ENCODE measurements at regions not wholly inside any gene's neighbourhood (a gene's known extent, or its start where the extent isn't known, plus 50 kb on each side); places are given as distances from the start of the nearest gene placed in this dataset.

DNA sequence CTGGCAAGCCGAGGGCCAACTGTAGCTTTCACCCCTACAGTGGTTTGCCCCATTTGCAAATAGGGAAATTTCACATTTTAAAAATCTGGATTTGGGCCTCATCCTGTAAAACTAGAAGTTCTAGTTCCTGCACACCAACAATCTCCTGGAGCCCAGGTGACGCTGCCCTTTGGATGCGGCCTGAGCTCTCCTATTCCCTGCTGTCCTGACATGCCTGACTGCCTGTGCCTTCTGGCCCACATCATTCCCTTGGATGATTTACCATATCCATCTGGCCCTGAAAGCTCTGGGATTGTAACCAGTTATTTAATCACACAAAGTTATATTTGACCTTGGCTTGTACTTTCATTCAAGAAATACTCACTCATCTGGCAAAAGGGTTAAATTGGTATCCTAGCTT lies 272.3 kb downstream of the ARRDC4 start:
- Histone ChIP-seq H3K9ac (ENCODE audit: low read depth, low read length, poor library complexity, severe bottlenecking) (no peak overlapping the region), H3K79me2 (ENCODE audit: insufficient read depth, low read length) (no peaks in the 10 kb centered on the region), H3K9me2 (replicated peaks; ENCODE audit: low read depth, low read length) (0 out of 2 replicates have a peak, but pooled peaks cover 4% of the 10 kb centered on the region), H3F3A (ENCODE audit: low read depth) (no peaks in the 10 kb centered on the region), H3K9me3 (ENCODE audit: insufficient read depth, low read depth, low read length) (no peaks in the 10 kb centered on the region), H3K4me2 (ENCODE audit: low read depth, low read length, poor library complexity, severe bottlenecking) (no peak overlapping the region), H3K36me3 (ENCODE audit: insufficient read depth, low read length) (no peaks in the 10 kb centered on the region), H2AFZ (ENCODE audit: low read length) (no peak overlapping the region), H3K4me1 (ENCODE audit: insufficient read depth, low read length, poor library complexity, severe bottlenecking) (no peaks in the 10 kb centered on the region), H3K4me3 (ENCODE audit: low read length, poor library complexity, severe bottlenecking) (no peak overlapping the region), H3K27me3 (ENCODE audit: insufficient read depth, low read length, poor library complexity, severe bottlenecking) (no peaks in the 10 kb centered on the region), H4K20me1 (ENCODE audit: insufficient read depth, low read length, poor library complexity, severe bottlenecking) (no peaks in the 10 kb centered on the region)
- no peak for TF ChIP-seq EZH2phosphoT487 (IDR thresholded peaks at IDR 0.05; ENCODE audit: borderline replicate concordance)
- no peak for TF ChIP-seq CTCF (conservative IDR thresholded peaks at IDR 0.05; ENCODE audit: low read length)

DNA sequence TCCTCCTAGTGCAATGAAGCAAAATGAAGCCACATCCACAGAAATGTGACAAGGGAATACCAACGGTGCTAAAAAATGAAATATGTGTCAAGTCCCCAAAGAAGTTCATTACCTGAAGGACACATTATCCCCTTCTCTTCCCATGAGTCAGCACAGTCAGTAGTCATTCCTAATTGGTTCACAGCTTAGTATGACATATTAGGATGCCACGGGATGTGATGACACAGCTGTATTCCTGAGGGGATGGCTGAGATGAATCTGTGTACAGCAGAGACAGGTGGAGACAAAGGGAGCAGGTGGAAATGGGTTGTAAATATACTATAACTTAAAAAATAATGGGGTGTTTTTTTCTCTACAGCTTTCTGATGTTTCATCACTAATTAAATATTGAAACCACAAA lies 273.4 kb downstream of the ARRDC4 start:
- no peak overlapping the region for H3K9ac ChIP-seq (ENCODE audit: low read depth, low read length, poor library complexity, severe bottlenecking)
- H4K20me1 ChIP-seq (ENCODE audit: insufficient read depth, low read length, poor library complexity, severe bottlenecking) = no peaks in the 10 kb centered on the region
- no peaks in the 10 kb centered on the region for H3K27me3 ChIP-seq (ENCODE audit: insufficient read depth, low read length, poor library complexity, severe bottlenecking)
- no peak overlapping the region for H3K4me2 ChIP-seq (ENCODE audit: low read depth, low read length, poor library complexity, severe bottlenecking)
- H3K79me2 ChIP-seq (ENCODE audit: insufficient read depth, low read length) = no peaks in the 10 kb centered on the region
- H3K36me3 ChIP-seq (ENCODE audit: insufficient read depth, low read length) = no peaks in the 10 kb centered on the region
- 0 out of 2 replicates have a peak, but pooled peaks cover 4% of the 10 kb centered on the region for H3K9me2 ChIP-seq (replicated peaks; ENCODE audit: low read depth, low read length)
- no peak overlapping the region for H2AFZ ChIP-seq (ENCODE audit: low read length)
- no peaks in the 10 kb centered on the region for H3K4me1 ChIP-seq (ENCODE audit: insufficient read depth, low read length, poor library complexity, severe bottlenecking)
- H3K4me3 ChIP-seq (ENCODE audit: low read length, poor library complexity, severe bottlenecking) = no peak overlapping the region
- TF ChIP-seq EZH2phosphoT487 (IDR thresholded peaks at IDR 0.05; ENCODE audit: borderline replicate concordance) (no peak), CTCF (conservative IDR thresholded peaks at IDR 0.05; ENCODE audit: low read length) (no peak)
- no peaks in the 10 kb centered on the region for H3F3A ChIP-seq (ENCODE audit: low read depth)
- H3K9me3 ChIP-seq (ENCODE audit: insufficient read depth, low read depth, low read length) = no peaks in the 10 kb centered on the region

GRCh38 chr15:98240303-98240702 lies 279.8 kb downstream of the ARRDC4 start:
- no peaks in the 10 kb centered on the region; the same call in none of the 2 replicates for H3K9me2 ChIP-seq (replicated peaks; ENCODE audit: low read depth, low read length)
- no peaks in the 10 kb centered on the region for H3K79me2 ChIP-seq (ENCODE audit: insufficient read depth, low read length)
- no peaks in the 10 kb centered on the region for H4K20me1 ChIP-seq (ENCODE audit: insufficient read depth, low read length, poor library complexity, severe bottlenecking)
- no peak overlapping the region for H3K4me3 ChIP-seq (ENCODE audit: low read length, poor library complexity, severe bottlenecking)
- H3K9ac ChIP-seq (ENCODE audit: low read depth, low read length, poor library complexity, severe bottlenecking) = no peak overlapping the region
- no peaks in the 10 kb centered on the region for H3K36me3 ChIP-seq (ENCODE audit: insufficient read depth, low read length)
- H3K4me1 ChIP-seq (ENCODE audit: insufficient read depth, low read length, poor library complexity, severe bottlenecking) = no peaks in the 10 kb centered on the region
- no peak overlapping the region for H2AFZ ChIP-seq (ENCODE audit: low read length)
- no peaks in the 10 kb centered on the region for H3K9me3 ChIP-seq (ENCODE audit: insufficient read depth, low read depth, low read length)
- no peaks in the 10 kb centered on the region for H3F3A ChIP-seq (ENCODE audit: low read depth)
- H3K27me3 ChIP-seq (ENCODE audit: insufficient read depth, low read length, poor library complexity, severe bottlenecking) = no peaks in the 10 kb centered on the region
- TF ChIP-seq CTCF (conservative IDR thresholded peaks at IDR 0.05; ENCODE audit: low read length) = no peak
- TF ChIP-seq EZH2phosphoT487 (IDR thresholded peaks at IDR 0.05; ENCODE audit: borderline replicate concordance) = no peak
- H3K4me2 ChIP-seq (ENCODE audit: low read depth, low read length, poor library complexity, severe bottlenecking) = no peak overlapping the region

All from Loucy (cell line).